Liver (tissue), 8 donors: ENCODE measurements at regions not wholly inside any gene's neighbourhood (a gene's known extent, or its start where the extent isn't known, plus 50 kb on each side); places are given as distances from the start of the nearest gene placed in this dataset.

Source experiments
- DNase-seq: peaks from one replicate; pipeline ENCODE4 v3.0.0-alpha.2; 2017; ENCODE audit warnings: low spot score
- H3K27ac ChIP-seq, 2 donors: one replicate each; pipeline ENCODE4 v1.7.0; 2013; ENCODE audit warnings: inconsistent platforms in 2 of 2, low read length in 2 of 2, control low read depth in 1 of 2, low read depth in 1 of 2, mild to moderate bottlenecking in 1 of 2
- H3K27me3 ChIP-seq, 4 donors: one replicate each; pipeline versions ENCODE4 v1.6.1 to v1.7.0; 2013; ENCODE audit warnings: low read length in 3 of 4, inconsistent platforms in 1 of 4, mild to moderate bottlenecking in 1 of 4, moderate library complexity in 1 of 4; ENCODE audit not compliant: control insufficient read depth in 4 of 4, insufficient read depth in 4 of 4
- H3K36me3 ChIP-seq, 4 donors: one replicate each; pipeline versions ENCODE4 v1.6.1 to v1.7.0; 2013; ENCODE audit warnings: low read length in 3 of 4, mild to moderate bottlenecking in 3 of 4, low read depth in 1 of 4, moderate library complexity in 1 of 4; ENCODE audit not compliant: control insufficient read depth in 4 of 4, insufficient read depth in 3 of 4
- H3K4me1 ChIP-seq, 4 donors: one replicate each; pipeline versions ENCODE4 v1.6.1 to v1.7.0; 2013; ENCODE audit warnings: low read length in 3 of 4, mild to moderate bottlenecking in 3 of 4, moderate library complexity in 1 of 4; ENCODE audit not compliant: control insufficient read depth in 4 of 4, insufficient read depth in 4 of 4
- H3K4me3 ChIP-seq, 3 donors: one replicate each; pipeline versions ENCODE4 v1.6.1 to v1.7.0; 2013; ENCODE audit warnings: low read length in 3 of 3, control low read depth in 1 of 3, low read depth in 1 of 3, mild to moderate bottlenecking in 1 of 3
- H3K9ac ChIP-seq, 2 donors: one replicate each; pipeline ENCODE4 v1.7.0; 2013; ENCODE audit warnings: low read length in 2 of 2, mild to moderate bottlenecking in 2 of 2, moderate library complexity in 2 of 2, control low read depth in 1 of 2, low read depth in 1 of 2
- H3K9me3 ChIP-seq, 4 donors: one replicate each; pipeline versions ENCODE4 v1.6.1 to v1.7.0; 2013; ENCODE audit warnings: low read length in 3 of 4; ENCODE audit not compliant: control insufficient read depth in 4 of 4
- ATF3 ChIP-seq: IDR thresholded peaks from 2 replicates; pipeline ENCODE4 v1.6.1; 2016; ENCODE audit warnings: antibody characterized with exemption
- FOXA2 ChIP-seq: IDR thresholded peaks from 2 replicates; pipeline ENCODE4 v1.6.1; 2016; ENCODE audit warnings: antibody characterized with exemption
- GABPA ChIP-seq, 2 donors: IDR thresholded peaks in 1 of 2; conservative IDR thresholded peaks in 1 of 2; 2 replicates each; pipeline ENCODE4 v1.6.1; 2016; ENCODE audit warnings: antibody characterized with exemption in 2 of 2, mild to moderate bottlenecking in 1 of 2, moderate library complexity in 1 of 2
- HNF4A ChIP-seq, 2 donors: conservative IDR thresholded peaks; 2 replicates each; pipeline ENCODE4 v1.6.1; 2016; ENCODE audit warnings: antibody characterized with exemption in 2 of 2, mild to moderate bottlenecking in 2 of 2
- HNF4G ChIP-seq: IDR thresholded peaks from 2 replicates; pipeline ENCODE4 v1.6.1; 2016; ENCODE audit warnings: antibody characterized with exemption
- JUND ChIP-seq, 2 donors: IDR thresholded peaks; 2 replicates each; pipeline ENCODE4 v1.6.1; 2016; ENCODE audit warnings: antibody characterized with exemption in 2 of 2
- NR2F2 ChIP-seq: IDR thresholded peaks from 2 replicates; pipeline ENCODE4 v1.6.1; 2016; ENCODE audit warnings: antibody characterized with exemption
- RAD21 ChIP-seq, 2 donors: IDR thresholded peaks; 2 replicates each; pipeline ENCODE4 v1.6.1; 2016; ENCODE audit warnings: antibody characterized with exemption in 2 of 2, mild to moderate bottlenecking in 2 of 2
- RXRA ChIP-seq, 2 donors: IDR thresholded peaks; 2 replicates each; pipeline ENCODE4 v1.6.1; 2017 to 2018; ENCODE audit warnings: antibody characterized with exemption in 2 of 2, mild to moderate bottlenecking in 1 of 2
- SP1 ChIP-seq: IDR thresholded peaks from 2 replicates; pipeline ENCODE4 v1.6.1; 2018; ENCODE audit warnings: antibody characterized with exemption, mild to moderate bottlenecking
- TAF1 ChIP-seq: conservative IDR thresholded peaks from 2 replicates; pipeline ENCODE4 v1.6.1; 2016; ENCODE audit warnings: antibody characterized with exemption, mild to moderate bottlenecking
- WGBS: extraction: QIAGEN DNeasy Blood & Tissue Kit; methylation state at CpG from one replicate; pipeline ENCODE4 v1.1.7; 2013; 5-methylcytosine and 5-hydroxymethylcytosine counted together
- TF ChIP-seq, protein P1 (sequence below): IDR thresholded peaks from 2 replicates; pipeline ENCODE4 v1.6.1; 2016; ENCODE audit warnings: antibody characterized with exemption
- TF ChIP-seq, protein P2 (sequence below): fragments of 150-350 bp; IDR thresholded peaks from 2 replicates; pipeline ENCODE4 v1.5.1; 2017; ENCODE audit warnings: improper control_type of control experiment, low read depth, low read length; ENCODE audit not compliant: missing input control
- TF ChIP-seq, protein P3 (sequence below): IDR thresholded peaks from 2 replicates; pipeline ENCODE4 v1.6.1; 2016; ENCODE audit warnings: antibody characterized with exemption
- donor health status: healthy.
- donor health status: healthy.
- donor health status: healthy.
- donor health status: healthy.
- donor health status: healthy.

DNA sequence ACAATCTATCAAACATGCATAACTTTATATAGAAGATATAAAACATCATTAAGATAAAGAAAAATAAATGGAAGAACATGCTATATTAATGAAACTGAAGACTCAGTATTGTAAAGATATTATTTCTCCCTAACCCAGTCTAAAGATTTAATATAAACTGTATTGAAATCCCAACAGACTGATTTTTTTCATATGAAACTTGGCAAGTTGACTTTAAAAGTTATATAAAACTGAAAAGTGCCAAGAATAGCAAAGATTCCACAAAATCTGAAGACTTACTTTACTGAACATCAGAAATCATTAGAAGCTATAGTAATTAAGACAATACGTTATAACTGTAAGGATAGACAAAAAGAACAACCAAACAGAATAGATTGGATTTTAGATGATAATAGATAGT, 531.3 kb upstream of the MCTP2 start (continued):
- no peak for TF ChIP-seq ATF3
- no peak for TF ChIP-seq JUND (IDR thresholded peaks at IDR 0.05)
- TF ChIP-seq RXRA (IDR thresholded peaks at IDR 0.05) = no peak
- TF ChIP-seq RAD21 (IDR thresholded peaks at IDR 0.05) = no peak
- no peak for TF ChIP-seq HNF4G
- TF ChIP-seq HNF4A (conservative IDR thresholded peaks at IDR 0.05) = no peak

- Histone ChIP-seq H3K27me3 (no peaks in the 10 kb centered on the region), H3K4me3 (no peak overlapping the region), H3K36me3 (no peaks in the 10 kb centered on the region), H3K9me3 (peaks cover 0 to 11% (median under 1%) of the 10 kb centered on the region in 4 donors), H3K27ac (no peak overlapping the region), H3K9ac (no peak overlapping the region), H3K4me1 (no peaks in the 10 kb centered on the region)
- TF ChIP-seq RXRA (IDR thresholded peaks at IDR 0.05) (no peak), GABPA (IDR thresholded peaks at IDR 0.05 in 1 of 2, conservative IDR thresholded peaks at IDR 0.05 in 1 of 2) (no peak), TAF1 (no peak)
- 22% methylated on average over 2 of the region's 2 CpGs for WGBS
- no peak for DNase-seq
Measured at GRCh38 chr15:93694033-93694432, 537.3 kb upstream of the MCTP2 start.

- Histone ChIP-seq H3K4me3 (no peak overlapping the region), H3K36me3 (no peaks in the 10 kb centered on the region), H3K27me3 (no peaks in the 10 kb centered on the region), H3K4me1 (no peaks in the 10 kb centered on the region), H3K27ac (no peak overlapping the region), H3K9ac (no peak overlapping the region), H3K9me3 (peaks cover 10 to 16% (median 10%) of the 10 kb centered on the region in 4 donors)
- 68% methylated on average over 1 of the region's 1 CpG for WGBS
- DNase-seq = no peak
- TF ChIP-seq RXRA (IDR thresholded peaks at IDR 0.05) (no peak), ATF3 (no peak), NR2F2 (no peak), FOXA2 (no peak), RAD21 (IDR thresholded peaks at IDR 0.05) (no peak), SP1 (no peak)
- TF ChIP-seq, protein P1, sequence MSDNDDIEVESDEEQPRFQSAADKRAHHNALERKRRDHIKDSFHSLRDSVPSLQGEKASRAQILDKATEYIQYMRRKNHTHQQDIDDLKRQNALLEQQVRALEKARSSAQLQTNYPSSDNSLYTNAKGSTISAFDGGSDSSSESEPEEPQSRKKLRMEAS = no peak
- TF ChIP-seq, protein P2, sequence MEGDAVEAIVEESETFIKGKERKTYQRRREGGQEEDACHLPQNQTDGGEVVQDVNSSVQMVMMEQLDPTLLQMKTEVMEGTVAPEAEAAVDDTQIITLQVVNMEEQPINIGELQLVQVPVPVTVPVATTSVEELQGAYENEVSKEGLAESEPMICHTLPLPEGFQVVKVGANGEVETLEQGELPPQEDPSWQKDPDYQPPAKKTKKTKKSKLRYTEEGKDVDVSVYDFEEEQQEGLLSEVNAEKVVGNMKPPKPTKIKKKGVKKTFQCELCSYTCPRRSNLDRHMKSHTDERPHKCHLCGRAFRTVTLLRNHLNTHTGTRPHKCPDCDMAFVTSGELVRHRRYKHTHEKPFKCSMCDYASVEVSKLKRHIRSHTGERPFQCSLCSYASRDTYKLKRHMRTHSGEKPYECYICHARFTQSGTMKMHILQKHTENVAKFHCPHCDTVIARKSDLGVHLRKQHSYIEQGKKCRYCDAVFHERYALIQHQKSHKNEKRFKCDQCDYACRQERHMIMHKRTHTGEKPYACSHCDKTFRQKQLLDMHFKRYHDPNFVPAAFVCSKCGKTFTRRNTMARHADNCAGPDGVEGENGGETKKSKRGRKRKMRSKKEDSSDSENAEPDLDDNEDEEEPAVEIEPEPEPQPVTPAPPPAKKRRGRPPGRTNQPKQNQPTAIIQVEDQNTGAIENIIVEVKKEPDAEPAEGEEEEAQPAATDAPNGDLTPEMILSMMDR = no peak
- TF ChIP-seq, protein P3, sequence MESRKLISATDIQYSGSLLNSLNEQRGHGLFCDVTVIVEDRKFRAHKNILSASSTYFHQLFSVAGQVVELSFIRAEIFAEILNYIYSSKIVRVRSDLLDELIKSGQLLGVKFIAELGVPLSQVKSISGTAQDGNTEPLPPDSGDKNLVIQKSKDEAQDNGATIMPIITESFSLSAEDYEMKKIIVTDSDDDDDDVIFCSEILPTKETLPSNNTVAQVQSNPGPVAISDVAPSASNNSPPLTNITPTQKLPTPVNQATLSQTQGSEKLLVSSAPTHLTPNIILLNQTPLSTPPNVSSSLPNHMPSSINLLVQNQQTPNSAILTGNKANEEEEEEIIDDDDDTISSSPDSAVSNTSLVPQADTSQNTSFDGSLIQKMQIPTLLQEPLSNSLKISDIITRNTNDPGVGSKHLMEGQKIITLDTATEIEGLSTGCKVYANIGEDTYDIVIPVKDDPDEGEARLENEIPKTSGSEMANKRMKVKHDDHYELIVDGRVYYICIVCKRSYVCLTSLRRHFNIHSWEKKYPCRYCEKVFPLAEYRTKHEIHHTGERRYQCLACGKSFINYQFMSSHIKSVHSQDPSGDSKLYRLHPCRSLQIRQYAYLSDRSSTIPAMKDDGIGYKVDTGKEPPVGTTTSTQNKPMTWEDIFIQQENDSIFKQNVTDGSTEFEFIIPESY = no peak
Measured at GRCh38 chr15:93683651-93684050, 547.7 kb upstream of the MCTP2 start.
